WTC11 (cell line): ENCODE measurements at regions not wholly inside any gene's neighbourhood (a gene's known extent, or its start where the extent isn't known, plus 50 kb on each side); places are given as distances from the start of the nearest gene placed in this dataset.

Source experiments
- ATAC-seq: fragments of 200-7000 bp; cut with Tn5 transposase; 2 replicates; pipeline ENCODE4 v1.10.0; 2021; ENCODE audit warnings: mild to moderate bottlenecking, moderate library complexity
- CTCF ChIA-PET: fragments of 300-600 bp; sonication (Branson Sonifier 250); formaldehyde crosslinking; loops from one replicate; lab custom pipeline; 2021; ENCODE audit warnings: antibody characterized with exemption; lab: Charles Lee
- POLR2A ChIA-PET: fragments of 350-600 bp; sonication (Branson Sonifier 250); formaldehyde crosslinking; loops from one replicate; lab custom pipeline; 2021; ENCODE audit warnings: antibody characterized with exemption; lab: Charles Lee
- DNase-seq: peaks from one replicate; pipeline ENCODE4 v3.0.0; 2021; ENCODE audit warnings: low spot score
- H3K27ac Mint-ChIP-seq: 2 replicates; pipeline ENCODE4 v1.8.0; 2021; ENCODE audit warnings: mixed read lengths
- H3K27me3 Mint-ChIP-seq: 2 replicates; pipeline ENCODE4 v1.8.0; 2021; ENCODE audit warnings: low read depth, mild to moderate bottlenecking, moderate library complexity, mixed read lengths
- H3K36me3 Mint-ChIP-seq: 2 replicates; pipeline ENCODE4 v1.8.0; 2021; ENCODE audit warnings: mixed read lengths
- H3K4me1 Mint-ChIP-seq: 2 replicates; pipeline ENCODE4 v1.8.0; 2022; ENCODE audit warnings: mixed read lengths
- H3K4me3 Mint-ChIP-seq: 2 replicates; pipeline ENCODE4 v1.8.0; 2021; ENCODE audit warnings: mild to moderate bottlenecking, moderate library complexity, mixed read lengths
- H3K9me3 Mint-ChIP-seq: 2 replicates; pipeline ENCODE4 v1.8.0; 2021; ENCODE audit warnings: mixed read lengths
- ESRRA ChIP-seq: sonication (generic); formaldehyde crosslinking; IDR thresholded peaks from 2 replicates; pipeline ENCODE4 v1.8.1; 2022; ENCODE audit warnings: mild to moderate bottlenecking, missing genetic modification reagents, borderline replicate concordance
- GRHL2 ChIP-seq: fragments of 250-450 bp; sonication (Bioruptor Pico); IDR thresholded peaks from 2 replicates; pipeline ENCODE4 v1.8.0; 2022; ENCODE audit warnings: mild to moderate bottlenecking, moderate library complexity; ENCODE audit not compliant: insufficient replicate concordance, severe bottlenecking
- JUN ChIP-seq: sonication (generic); formaldehyde crosslinking; IDR thresholded peaks from 2 replicates; pipeline ENCODE4 v1.8.0; 2023; ENCODE audit warnings: mild to moderate bottlenecking, missing genetic modification reagents
- MLX ChIP-seq: sonication (generic); formaldehyde crosslinking; IDR thresholded peaks from 2 replicates; pipeline ENCODE4 v1.8.1; 2023; ENCODE audit warnings: mild to moderate bottlenecking, missing genetic modification reagents, moderate library complexity
- NFYB ChIP-seq: sonication (generic); formaldehyde crosslinking; conservative IDR thresholded peaks from 2 replicates; pipeline ENCODE4 v1.8.0; 2022; ENCODE audit warnings: low read depth, missing genetic modification reagents
- OVOL2 ChIP-seq: fragments of 250-450 bp; sonication (Bioruptor Pico); IDR thresholded peaks from 2 replicates; pipeline ENCODE4 v1.9.0; 2021; ENCODE audit warnings: mild to moderate bottlenecking, borderline replicate concordance
- TEAD4 ChIP-seq: sonication (generic); formaldehyde crosslinking; IDR thresholded peaks from 2 replicates; pipeline ENCODE4 v1.8.0; 2022; ENCODE audit warnings: mild to moderate bottlenecking, missing genetic modification reagents
- ZNF423 ChIP-seq: fragments of 250-450 bp; sonication (Bioruptor Pico); IDR thresholded peaks from 2 replicates; pipeline ENCODE4 v2.1.2; 2022; ENCODE audit warnings: mild to moderate bottlenecking, moderate library complexity
- ZNF671 ChIP-seq: fragments of 250-450 bp; sonication (Bioruptor Pico); IDR thresholded peaks from 2 replicates; pipeline ENCODE4 v1.8.0; 2021; ENCODE audit warnings: mild to moderate bottlenecking
- TF ChIP-seq, protein P1 (sequence below): sonication (generic); formaldehyde crosslinking; IDR thresholded peaks from 2 replicates; pipeline ENCODE4 v1.8.0; 2022; ENCODE audit warnings: mild to moderate bottlenecking, missing genetic modification reagents
- TF ChIP-seq, protein P2 (sequence below): fragments of 250-450 bp; sonication (Bioruptor Pico); IDR thresholded peaks from 2 replicates; pipeline ENCODE4 v1.9.0; 2021; ENCODE audit warnings: mild to moderate bottlenecking
- TF ChIP-seq, protein P3 (sequence below): sonication (generic); formaldehyde crosslinking; IDR thresholded peaks from 2 replicates; pipeline ENCODE4 v1.8.0; 2022; ENCODE audit warnings: missing genetic modification reagents
- TF ChIP-seq, protein P4 (sequence below): sonication (generic); formaldehyde crosslinking; conservative IDR thresholded peaks from 2 replicates; pipeline ENCODE4 v1.8.1; 2022; ENCODE audit warnings: mild to moderate bottlenecking, missing genetic modification reagents
- TF ChIP-seq, protein P5 (sequence below): sonication (generic); formaldehyde crosslinking; conservative IDR thresholded peaks from 2 replicates; pipeline ENCODE4 v1.8.1; 2023; ENCODE audit warnings: mild to moderate bottlenecking, low read depth, missing genetic modification reagents, moderate library complexity
- TF ChIP-seq, protein P6 (sequence below): fragments of 250-450 bp; sonication (Bioruptor Pico); IDR thresholded peaks from 2 replicates; pipeline ENCODE4 v1.9.0; 2021; ENCODE audit warnings: moderate library complexity, mild to moderate bottlenecking, inconsistent platforms, borderline replicate concordance
- TF ChIP-seq, protein P7 (sequence below): fragments of 250-450 bp; sonication (Bioruptor Pico); conservative IDR thresholded peaks from 2 replicates; pipeline ENCODE4 v1.9.0; 2021; ENCODE audit warnings: mild to moderate bottlenecking
- TF ChIP-seq, protein P8 (sequence below): sonication (generic); formaldehyde crosslinking; IDR thresholded peaks from 2 replicates; pipeline ENCODE4 v1.8.1; 2022; ENCODE audit warnings: low read depth, missing genetic modification reagents, borderline replicate concordance

DNA sequence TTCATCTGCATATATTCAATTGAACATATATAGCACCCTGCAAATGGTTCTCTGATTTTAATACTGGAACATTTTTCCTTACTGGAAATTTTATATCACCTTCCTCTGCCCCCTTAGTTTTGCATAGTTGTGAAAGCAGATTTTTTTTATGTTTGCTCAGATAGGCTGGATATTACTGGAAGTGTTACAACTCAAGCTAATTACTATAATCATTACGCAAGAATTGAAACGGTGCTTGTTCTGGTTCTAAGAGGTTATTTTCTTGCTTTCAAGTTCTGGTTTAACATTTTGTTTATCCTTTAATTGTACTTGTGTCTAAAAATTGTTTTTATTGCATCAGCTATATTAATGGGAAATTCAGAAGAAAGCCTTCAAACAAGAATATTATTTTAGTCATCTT is 95.6 kb upstream of the MYO16 start:
- ChIA-PET CTCF (no interaction called here), POLR2A (no interaction called here)
- H3K27me3 Mint-ChIP-seq = peaks cover 7% of the 10 kb centered on the region
- H3K27ac Mint-ChIP-seq = no peak overlapping the region
- no peak for DNase-seq
- TF ChIP-seq ZNF671 (CRISPR knock-in tag) (no peak), GRHL2 (no peak), TEAD4 (CRISPR knock-in tag) (no peak), OVOL2 (CRISPR knock-in tag) (no peak)
- TF ChIP-seq, protein P1, sequence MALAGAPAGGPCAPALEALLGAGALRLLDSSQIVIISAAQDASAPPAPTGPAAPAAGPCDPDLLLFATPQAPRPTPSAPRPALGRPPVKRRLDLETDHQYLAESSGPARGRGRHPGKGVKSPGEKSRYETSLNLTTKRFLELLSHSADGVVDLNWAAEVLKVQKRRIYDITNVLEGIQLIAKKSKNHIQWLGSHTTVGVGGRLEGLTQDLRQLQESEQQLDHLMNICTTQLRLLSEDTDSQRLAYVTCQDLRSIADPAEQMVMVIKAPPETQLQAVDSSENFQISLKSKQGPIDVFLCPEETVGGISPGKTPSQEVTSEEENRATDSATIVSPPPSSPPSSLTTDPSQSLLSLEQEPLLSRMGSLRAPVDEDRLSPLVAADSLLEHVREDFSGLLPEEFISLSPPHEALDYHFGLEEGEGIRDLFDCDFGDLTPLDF (CRISPR knock-in tag) = no peak
- TF ChIP-seq, protein P2, sequence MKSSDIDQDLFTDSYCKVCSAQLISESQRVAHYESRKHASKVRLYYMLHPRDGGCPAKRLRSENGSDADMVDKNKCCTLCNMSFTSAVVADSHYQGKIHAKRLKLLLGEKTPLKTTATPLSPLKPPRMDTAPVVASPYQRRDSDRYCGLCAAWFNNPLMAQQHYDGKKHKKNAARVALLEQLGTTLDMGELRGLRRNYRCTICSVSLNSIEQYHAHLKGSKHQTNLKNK = no peak
- TF ChIP-seq, protein P3, sequence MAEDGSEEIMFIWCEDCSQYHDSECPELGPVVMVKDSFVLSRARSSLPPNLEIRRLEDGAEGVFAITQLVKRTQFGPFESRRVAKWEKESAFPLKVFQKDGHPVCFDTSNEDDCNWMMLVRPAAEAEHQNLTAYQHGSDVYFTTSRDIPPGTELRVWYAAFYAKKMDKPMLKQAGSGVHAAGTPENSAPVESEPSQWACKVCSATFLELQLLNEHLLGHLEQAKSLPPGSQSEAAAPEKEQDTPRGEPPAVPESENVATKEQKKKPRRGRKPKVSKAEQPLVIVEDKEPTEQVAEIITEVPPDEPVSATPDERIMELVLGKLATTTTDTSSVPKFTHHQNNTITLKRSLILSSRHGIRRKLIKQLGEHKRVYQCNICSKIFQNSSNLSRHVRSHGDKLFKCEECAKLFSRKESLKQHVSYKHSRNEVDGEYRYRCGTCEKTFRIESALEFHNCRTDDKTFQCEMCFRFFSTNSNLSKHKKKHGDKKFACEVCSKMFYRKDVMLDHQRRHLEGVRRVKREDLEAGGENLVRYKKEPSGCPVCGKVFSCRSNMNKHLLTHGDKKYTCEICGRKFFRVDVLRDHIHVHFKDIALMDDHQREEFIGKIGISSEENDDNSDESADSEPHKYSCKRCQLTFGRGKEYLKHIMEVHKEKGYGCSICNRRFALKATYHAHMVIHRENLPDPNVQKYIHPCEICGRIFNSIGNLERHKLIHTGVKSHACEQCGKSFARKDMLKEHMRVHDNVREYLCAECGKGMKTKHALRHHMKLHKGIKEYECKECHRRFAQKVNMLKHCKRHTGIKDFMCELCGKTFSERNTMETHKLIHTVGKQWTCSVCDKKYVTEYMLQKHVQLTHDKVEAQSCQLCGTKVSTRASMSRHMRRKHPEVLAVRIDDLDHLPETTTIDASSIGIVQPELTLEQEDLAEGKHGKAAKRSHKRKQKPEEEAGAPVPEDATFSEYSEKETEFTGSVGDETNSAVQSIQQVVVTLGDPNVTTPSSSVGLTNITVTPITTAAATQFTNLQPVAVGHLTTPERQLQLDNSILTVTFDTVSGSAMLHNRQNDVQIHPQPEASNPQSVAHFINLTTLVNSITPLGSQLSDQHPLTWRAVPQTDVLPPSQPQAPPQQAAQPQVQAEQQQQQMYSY (CRISPR knock-in tag) = no peak
- TF ChIP-seq, protein P4, sequence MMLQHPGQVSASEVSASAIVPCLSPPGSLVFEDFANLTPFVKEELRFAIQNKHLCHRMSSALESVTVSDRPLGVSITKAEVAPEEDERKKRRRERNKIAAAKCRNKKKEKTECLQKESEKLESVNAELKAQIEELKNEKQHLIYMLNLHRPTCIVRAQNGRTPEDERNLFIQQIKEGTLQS (CRISPR knock-in tag) = no peak
- TF ChIP-seq, protein P5, sequence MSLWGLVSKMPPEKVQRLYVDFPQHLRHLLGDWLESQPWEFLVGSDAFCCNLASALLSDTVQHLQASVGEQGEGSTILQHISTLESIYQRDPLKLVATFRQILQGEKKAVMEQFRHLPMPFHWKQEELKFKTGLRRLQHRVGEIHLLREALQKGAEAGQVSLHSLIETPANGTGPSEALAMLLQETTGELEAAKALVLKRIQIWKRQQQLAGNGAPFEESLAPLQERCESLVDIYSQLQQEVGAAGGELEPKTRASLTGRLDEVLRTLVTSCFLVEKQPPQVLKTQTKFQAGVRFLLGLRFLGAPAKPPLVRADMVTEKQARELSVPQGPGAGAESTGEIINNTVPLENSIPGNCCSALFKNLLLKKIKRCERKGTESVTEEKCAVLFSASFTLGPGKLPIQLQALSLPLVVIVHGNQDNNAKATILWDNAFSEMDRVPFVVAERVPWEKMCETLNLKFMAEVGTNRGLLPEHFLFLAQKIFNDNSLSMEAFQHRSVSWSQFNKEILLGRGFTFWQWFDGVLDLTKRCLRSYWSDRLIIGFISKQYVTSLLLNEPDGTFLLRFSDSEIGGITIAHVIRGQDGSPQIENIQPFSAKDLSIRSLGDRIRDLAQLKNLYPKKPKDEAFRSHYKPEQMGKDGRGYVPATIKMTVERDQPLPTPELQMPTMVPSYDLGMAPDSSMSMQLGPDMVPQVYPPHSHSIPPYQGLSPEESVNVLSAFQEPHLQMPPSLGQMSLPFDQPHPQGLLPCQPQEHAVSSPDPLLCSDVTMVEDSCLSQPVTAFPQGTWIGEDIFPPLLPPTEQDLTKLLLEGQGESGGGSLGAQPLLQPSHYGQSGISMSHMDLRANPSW (CRISPR knock-in tag) = no peak
- TF ChIP-seq, protein P6, sequence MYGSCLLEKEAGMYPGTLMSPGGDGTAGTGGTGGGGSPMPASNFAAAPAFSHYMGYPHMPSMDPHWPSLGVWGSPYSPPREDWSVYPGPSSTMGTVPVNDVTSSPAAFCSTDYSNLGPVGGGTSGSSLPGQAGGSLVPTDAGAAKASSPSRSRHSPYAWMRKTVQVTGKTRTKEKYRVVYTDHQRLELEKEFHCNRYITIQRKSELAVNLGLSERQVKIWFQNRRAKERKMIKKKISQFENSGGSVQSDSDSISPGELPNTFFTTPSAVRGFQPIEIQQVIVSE (CRISPR knock-in tag) = no peak
- TF ChIP-seq, protein P7, sequence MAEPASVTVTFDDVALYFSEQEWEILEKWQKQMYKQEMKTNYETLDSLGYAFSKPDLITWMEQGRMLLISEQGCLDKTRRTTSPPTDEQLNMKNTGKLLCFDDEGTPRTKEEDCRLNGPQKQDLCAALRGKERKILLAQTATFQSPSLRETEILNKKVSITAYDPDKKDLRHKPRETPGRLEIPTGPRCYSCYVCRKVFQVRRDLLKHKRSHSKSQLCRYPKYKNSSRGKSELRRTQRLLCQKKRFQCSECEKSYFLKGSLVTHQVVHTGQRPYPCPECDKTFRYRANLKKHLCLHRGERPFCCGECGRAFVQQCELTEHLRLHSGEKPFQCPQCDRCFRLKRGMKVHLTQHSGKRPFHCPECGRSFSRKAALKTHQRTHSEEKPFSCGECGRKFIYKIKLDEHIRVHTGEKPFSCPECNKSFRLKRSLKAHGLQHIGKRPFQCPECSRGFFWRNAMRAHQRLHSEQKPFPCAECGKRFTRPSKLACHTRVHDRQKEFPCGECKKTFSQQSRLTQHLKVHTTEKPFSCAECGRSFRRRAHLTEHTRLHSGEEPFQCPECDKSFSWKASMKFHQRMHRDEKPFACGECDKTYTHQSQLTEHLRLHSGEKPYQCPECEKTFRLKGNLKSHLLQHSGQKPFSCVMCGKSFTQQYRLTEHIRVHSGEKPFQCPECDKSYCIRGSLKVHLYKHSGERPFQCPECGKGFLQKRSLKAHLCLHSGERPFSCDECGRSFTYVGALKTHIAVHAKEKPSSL = no peak
- no peaks in the 10 kb centered on the region for H3K36me3 Mint-ChIP-seq
- peaks cover 1% of the 10 kb centered on the region; the same call in 1 of the 2 replicates for H3K4me1 Mint-ChIP-seq
- ATAC-seq = no peak
- H3K9me3 Mint-ChIP-seq = peaks cover 10% of the 10 kb centered on the region
- H3K4me3 Mint-ChIP-seq = no peak overlapping the region

GRCh38 chr13:108534728-108535127 is 94.7 kb upstream of the MYO16 start:
- H3K9me3 Mint-ChIP-seq = peaks cover 10% of the 10 kb centered on the region
- POLR2A ChIA-PET = no interaction called here
- CTCF ChIA-PET = no interaction called here
- H3K27me3 Mint-ChIP-seq = peaks cover 7% of the 10 kb centered on the region
- no peaks in the 10 kb centered on the region for H3K36me3 Mint-ChIP-seq
- H3K27ac Mint-ChIP-seq = no peak overlapping the region
- no peak overlapping the region for H3K4me3 Mint-ChIP-seq
- ATAC-seq (no peak), DNase-seq (no peak)
- H3K4me1 Mint-ChIP-seq = no peaks in the 10 kb centered on the region
- TF ChIP-seq JUN (CRISPR knock-in tag) (no peak), ZNF423 (CRISPR knock-in tag) (no peak), NFYB (CRISPR knock-in tag) (no peak), MLX (no peak), ESRRA (CRISPR knock-in tag) (no peak)
- TF ChIP-seq, protein P2 = no peak
- TF ChIP-seq, protein P8, sequence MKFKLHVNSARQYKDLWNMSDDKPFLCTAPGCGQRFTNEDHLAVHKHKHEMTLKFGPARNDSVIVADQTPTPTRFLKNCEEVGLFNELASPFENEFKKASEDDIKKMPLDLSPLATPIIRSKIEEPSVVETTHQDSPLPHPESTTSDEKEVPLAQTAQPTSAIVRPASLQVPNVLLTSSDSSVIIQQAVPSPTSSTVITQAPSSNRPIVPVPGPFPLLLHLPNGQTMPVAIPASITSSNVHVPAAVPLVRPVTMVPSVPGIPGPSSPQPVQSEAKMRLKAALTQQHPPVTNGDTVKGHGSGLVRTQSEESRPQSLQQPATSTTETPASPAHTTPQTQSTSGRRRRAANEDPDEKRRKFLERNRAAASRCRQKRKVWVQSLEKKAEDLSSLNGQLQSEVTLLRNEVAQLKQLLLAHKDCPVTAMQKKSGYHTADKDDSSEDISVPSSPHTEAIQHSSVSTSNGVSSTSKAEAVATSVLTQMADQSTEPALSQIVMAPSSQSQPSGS = no peak
